ENCODE measurements at regions not wholly inside any gene's neighbourhood (a gene's known extent, or its start where the extent isn't known, plus 50 kb on each side); places are given as distances from the start of the nearest gene placed in this dataset.

DNA sequence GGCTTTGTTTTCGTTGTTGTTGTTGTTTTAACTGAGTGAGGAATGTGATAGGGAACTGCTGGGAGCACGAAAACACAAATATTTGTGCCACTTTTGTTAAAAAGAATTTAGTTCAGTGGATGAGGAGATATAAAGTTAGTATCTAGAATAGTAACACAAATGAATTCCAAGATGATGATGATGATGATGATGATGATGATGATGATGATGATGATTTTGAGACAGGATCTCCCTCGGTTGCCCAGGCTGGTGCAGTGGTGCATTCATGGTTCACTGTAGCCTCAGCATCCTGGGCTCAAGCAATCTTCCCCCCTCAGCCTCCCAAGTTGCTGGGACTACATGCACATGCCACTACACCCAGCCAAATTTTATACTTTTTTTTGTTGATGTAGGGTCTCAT is 223.7 kb downstream of the DSEL start:
- TF ChIP-seq, protein P1, sequence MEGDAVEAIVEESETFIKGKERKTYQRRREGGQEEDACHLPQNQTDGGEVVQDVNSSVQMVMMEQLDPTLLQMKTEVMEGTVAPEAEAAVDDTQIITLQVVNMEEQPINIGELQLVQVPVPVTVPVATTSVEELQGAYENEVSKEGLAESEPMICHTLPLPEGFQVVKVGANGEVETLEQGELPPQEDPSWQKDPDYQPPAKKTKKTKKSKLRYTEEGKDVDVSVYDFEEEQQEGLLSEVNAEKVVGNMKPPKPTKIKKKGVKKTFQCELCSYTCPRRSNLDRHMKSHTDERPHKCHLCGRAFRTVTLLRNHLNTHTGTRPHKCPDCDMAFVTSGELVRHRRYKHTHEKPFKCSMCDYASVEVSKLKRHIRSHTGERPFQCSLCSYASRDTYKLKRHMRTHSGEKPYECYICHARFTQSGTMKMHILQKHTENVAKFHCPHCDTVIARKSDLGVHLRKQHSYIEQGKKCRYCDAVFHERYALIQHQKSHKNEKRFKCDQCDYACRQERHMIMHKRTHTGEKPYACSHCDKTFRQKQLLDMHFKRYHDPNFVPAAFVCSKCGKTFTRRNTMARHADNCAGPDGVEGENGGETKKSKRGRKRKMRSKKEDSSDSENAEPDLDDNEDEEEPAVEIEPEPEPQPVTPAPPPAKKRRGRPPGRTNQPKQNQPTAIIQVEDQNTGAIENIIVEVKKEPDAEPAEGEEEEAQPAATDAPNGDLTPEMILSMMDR (conservative IDR thresholded peaks at IDR 0.05 in 1 of 2, IDR thresholded peaks at IDR 0.05 in 1 of 2; ENCODE audit: extremely low read depth in 1 of 2, insufficient read depth in 1 of 2, low read depth in 1 of 2, low read length in 2 of 2): no peak
- no peak for TF ChIP-seq EZH2 (IDR thresholded peaks at IDR 0.05; ENCODE audit: borderline replicate concordance, low read length)

All from mammary epithelial cell (primary cell).